ENCODE measurements at regions not wholly inside any gene's neighbourhood (a gene's known extent, or its start where the extent isn't known, plus 50 kb on each side); places are given as distances from the start of the nearest gene placed in this dataset.

DNA sequence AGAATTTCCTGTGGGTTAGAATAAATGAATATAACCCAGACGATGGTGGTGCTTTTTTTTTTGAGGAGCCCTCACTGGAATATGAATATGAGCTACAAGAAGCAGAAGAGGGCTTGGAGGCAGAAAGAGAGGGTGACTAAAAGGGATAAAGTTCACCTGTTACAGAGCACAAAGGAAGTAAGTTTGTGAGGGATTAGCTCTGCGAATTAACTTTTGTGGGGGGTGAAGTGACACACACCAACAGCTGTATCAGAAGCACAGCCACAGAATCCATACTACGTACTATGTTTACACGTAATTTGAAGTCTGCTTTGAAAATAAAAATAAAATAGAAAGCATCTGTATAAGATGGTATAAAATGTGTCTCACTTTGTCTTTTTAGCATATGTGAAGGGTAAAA lies 963.6 kb upstream of the DIAPH2 start:
- TF ChIP-seq, protein P1, sequence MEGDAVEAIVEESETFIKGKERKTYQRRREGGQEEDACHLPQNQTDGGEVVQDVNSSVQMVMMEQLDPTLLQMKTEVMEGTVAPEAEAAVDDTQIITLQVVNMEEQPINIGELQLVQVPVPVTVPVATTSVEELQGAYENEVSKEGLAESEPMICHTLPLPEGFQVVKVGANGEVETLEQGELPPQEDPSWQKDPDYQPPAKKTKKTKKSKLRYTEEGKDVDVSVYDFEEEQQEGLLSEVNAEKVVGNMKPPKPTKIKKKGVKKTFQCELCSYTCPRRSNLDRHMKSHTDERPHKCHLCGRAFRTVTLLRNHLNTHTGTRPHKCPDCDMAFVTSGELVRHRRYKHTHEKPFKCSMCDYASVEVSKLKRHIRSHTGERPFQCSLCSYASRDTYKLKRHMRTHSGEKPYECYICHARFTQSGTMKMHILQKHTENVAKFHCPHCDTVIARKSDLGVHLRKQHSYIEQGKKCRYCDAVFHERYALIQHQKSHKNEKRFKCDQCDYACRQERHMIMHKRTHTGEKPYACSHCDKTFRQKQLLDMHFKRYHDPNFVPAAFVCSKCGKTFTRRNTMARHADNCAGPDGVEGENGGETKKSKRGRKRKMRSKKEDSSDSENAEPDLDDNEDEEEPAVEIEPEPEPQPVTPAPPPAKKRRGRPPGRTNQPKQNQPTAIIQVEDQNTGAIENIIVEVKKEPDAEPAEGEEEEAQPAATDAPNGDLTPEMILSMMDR (IDR thresholded peaks at IDR 0.05; ENCODE audit: control extremely low read depth, extremely low read depth, low read depth, missing control alignments), result no peak
- POLR2A ChIA-PET, result no interaction called here
- CTCF ChIA-PET, result no interaction called here
- DNase-seq (ENCODE audit: extremely low spot score), result no peak

DNA sequence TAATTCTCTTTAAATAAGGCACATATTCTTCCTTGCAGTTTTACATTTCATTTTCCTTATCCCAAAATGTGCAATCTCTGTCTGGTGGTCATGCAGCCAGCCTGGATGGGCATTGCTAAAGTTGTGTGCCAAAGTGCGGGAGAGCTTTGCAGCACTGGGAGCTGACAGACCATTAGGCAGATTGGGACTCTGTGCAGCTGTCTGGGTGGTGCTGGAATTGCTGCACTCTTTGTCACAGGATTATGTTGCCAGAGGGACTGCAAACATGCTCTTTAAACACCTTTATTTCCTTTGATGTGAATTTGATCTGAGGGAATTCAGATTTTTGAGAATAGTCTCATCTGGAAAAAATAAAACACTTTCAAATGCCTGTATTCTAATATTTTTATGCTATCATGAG lies 956.2 kb upstream of the DIAPH2 start:
- POLR2A ChIA-PET, result no interaction called here
- CTCF ChIA-PET, result no interaction called here
- TF ChIP-seq, protein P1 (IDR thresholded peaks at IDR 0.05; ENCODE audit: control extremely low read depth, extremely low read depth, low read depth, missing control alignments), result no peak
- DNase-seq (ENCODE audit: extremely low spot score), result no peak

- TF ChIP-seq, protein P1 (IDR thresholded peaks at IDR 0.05; ENCODE audit: control extremely low read depth, extremely low read depth, low read depth, missing control alignments), result no peak
- DNase-seq (ENCODE audit: extremely low spot score), result no peak
- ChIA-PET POLR2A (no interaction called here), CTCF (no interaction called here)
These were observed 955.2 kb upstream of the DIAPH2 start for GRCh38 chrX:95729401-95729800.

DNA sequence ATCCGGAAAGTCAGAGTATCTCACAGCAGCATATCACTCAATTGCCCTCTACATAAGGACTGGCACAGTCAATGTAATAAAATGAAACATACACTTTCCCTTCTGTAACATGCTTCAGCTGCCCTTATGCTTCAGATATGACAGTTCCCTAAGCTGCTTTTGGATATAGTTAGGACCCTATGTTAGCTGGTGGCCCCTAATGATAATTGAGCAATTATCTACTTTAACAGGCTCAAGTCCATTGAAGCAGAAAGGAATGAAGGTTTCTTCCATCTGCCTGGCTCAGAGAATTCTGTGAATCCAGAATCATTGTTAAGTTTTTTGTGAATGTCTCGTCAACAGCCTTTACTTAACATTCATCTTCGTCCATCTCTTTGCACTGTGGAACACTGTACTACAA lies 951.2 kb upstream of the DIAPH2 start:
- POLR2A ChIA-PET, result no interaction called here
- CTCF ChIA-PET, result no interaction called here
- DNase-seq (ENCODE audit: extremely low spot score), result no peak
- TF ChIP-seq, protein P1 (IDR thresholded peaks at IDR 0.05; ENCODE audit: control extremely low read depth, extremely low read depth, low read depth, missing control alignments), result no peak

DNA sequence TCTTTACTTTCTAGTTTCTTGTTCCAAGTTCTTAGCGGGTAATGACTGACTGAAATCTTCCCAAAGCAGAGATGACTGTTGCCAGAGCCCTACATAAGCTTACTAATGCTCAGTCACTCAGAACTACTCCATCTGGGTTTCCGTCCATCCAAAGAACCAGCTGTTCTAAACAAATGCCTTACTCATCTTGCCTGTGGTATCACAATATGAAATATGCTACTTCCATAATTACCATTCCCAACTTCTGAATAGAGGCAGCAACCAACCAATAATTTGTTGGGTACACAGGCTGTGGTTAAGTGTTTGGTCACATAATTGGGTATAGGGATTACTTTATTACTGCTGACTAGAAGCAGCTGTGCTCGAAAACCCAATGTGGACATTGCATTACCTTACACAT lies 930.2 kb upstream of the DIAPH2 start:
- CTCF ChIA-PET, result no interaction called here
- TF ChIP-seq, protein P1 (IDR thresholded peaks at IDR 0.05; ENCODE audit: control extremely low read depth, extremely low read depth, low read depth, missing control alignments), result no peak
- DNase-seq (ENCODE audit: extremely low spot score), result no peak
- POLR2A ChIA-PET, result no interaction called here

GRCh38 chrX:95760356-95760755 lies 924.3 kb upstream of the DIAPH2 start:
- CTCF ChIA-PET, result no interaction called here

More at GRCh38 chrX:95760356-95760755, 924.3 kb upstream of the DIAPH2 start:
- TF ChIP-seq, protein P1 (IDR thresholded peaks at IDR 0.05; ENCODE audit: control extremely low read depth, extremely low read depth, low read depth, missing control alignments), result no peak
- POLR2A ChIA-PET, result no interaction called here
- DNase-seq (ENCODE audit: extremely low spot score), result no peak
